ENCODE measurements at regions not wholly inside any gene's neighbourhood (a gene's known extent, or its start where the extent isn't known, plus 50 kb on each side); places are given as distances from the start of the nearest gene placed in this dataset.

GRCh38 chr10:63758080-63758479 lies 236.9 kb downstream of the REEP3 start:
- TF ChIP-seq CTCF (IDR thresholded peaks at IDR 0.05; ENCODE audit: low read depth, low read length) (no peak), EZH2phosphoT487 (IDR thresholded peaks at IDR 0.05; ENCODE audit: low read depth) (no peak)
